ENCODE measurements at regions not wholly inside any gene's neighbourhood (a gene's known extent, or its start where the extent isn't known, plus 50 kb on each side); places are given as distances from the start of the nearest gene placed in this dataset.
"Not testable (repeated sequence)": the region's sequence is repeated elsewhere in the genome, so short reads cannot be mapped to it uniquely, and the experiment has no call there.

DNA sequence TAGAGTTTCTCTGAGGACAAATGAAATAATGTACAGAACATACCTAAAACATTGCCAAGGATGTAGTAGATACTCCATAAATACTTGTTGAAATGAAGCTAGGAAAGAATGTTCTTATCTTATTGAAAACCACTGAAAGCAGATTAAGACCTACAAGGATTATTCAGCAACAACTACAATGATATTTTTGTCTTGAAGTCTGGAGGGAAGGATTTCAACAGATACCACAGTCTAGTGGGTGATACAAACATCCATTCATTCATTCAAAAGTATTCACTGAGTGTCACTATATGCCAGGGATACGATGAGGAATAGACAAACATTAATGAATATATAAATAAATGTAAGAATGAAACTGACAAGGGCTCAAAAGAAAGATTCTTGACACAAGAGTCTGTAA lies 74.7 kb upstream of the THBS1 start:
- Mint-ChIP-seq H3K4me3 (no peak overlapping the region), H3K4me1 (ENCODE audit: low read depth) (peaks cover 12% of the 10 kb centered on the region), H3K9me3 (no peaks in the 10 kb centered on the region), H3K27ac (no peak overlapping the region), H3K36me3 (ENCODE audit: low read depth) (no peaks in the 10 kb centered on the region), H3K27me3 (peaks cover 5% of the 10 kb centered on the region)
- intact Hi-C loops (cut with micrococcal nuclease), result no loop called here

DNA sequence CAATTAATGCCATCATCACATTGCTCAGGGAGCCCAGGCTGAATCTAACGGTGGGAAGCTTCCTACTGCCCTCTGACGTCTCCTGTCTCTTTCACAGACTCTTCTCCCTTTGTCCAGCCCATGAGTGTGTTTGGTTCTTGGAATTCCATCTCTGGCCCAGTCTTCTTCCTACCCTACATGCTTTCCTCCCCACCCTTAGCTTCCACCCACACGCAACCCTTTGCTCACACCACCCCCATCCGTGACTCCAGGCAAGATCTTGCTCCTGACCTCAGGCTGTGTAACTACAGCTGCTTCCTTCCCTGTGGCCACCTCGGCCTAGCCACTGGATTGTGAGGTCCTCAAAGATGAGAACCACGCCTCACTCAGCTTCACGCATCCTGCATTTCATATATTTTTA lies 72.3 kb upstream of the THBS1 start:
- H3K9me3 Mint-ChIP-seq, result no peaks in the 10 kb centered on the region
- H3K4me1 Mint-ChIP-seq (ENCODE audit: low read depth), result peaks cover 19% of the 10 kb centered on the region
- peaks cover 7% of the 10 kb centered on the region for H3K27me3 Mint-ChIP-seq
- H3K36me3 Mint-ChIP-seq (ENCODE audit: low read depth), result no peaks in the 10 kb centered on the region
- H3K27ac Mint-ChIP-seq, result no peak overlapping the region
- no peak overlapping the region for H3K4me3 Mint-ChIP-seq
- intact Hi-C loops (cut with micrococcal nuclease), result no loop called here

DNA sequence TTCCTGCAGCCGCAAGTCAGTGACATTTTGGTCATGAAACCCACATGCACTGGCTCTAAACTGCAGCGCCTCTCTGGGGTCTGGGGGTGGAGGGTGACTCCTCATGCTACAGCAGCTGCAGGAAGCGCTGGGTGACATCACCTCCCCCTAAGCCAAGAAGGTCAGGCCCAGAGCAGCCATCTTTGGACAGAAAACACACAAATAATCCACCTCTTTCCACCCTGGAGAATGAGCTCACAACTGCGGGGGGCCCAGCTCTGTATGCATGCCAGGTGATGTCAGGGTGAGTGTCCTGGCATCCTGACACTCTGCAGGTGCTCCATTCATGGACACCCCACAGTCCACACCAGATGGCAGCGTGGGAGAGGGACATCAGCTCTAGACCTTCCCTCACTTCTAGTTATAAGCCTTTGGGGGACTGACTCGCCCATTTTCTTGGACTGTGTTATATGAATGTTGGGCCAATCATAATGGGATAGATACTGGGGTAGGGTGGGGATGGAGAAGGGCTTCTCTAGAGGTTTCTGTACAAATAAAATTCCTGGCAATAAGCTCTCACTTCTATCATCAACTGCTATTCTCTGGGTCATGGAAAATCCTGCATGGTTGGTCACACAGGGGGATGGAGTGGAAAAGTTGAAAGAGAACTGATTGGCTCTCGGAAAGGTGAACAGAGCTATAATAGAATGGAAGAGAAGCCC lies 70.7 kb upstream of the THBS1 start:
- H3K27me3 Mint-ChIP-seq, result peaks cover 7% of the 10 kb centered on the region
- no peak overlapping the region for H3K27ac Mint-ChIP-seq
- intact Hi-C loops (cut with micrococcal nuclease), result no loop called here
- H3K36me3 Mint-ChIP-seq (ENCODE audit: low read depth), result no peaks in the 10 kb centered on the region
- H3K4me3 Mint-ChIP-seq, result no peak overlapping the region
- H3K4me1 Mint-ChIP-seq (ENCODE audit: low read depth), result peaks cover 19% of the 10 kb centered on the region
- no peaks in the 10 kb centered on the region for H3K9me3 Mint-ChIP-seq

DNA sequence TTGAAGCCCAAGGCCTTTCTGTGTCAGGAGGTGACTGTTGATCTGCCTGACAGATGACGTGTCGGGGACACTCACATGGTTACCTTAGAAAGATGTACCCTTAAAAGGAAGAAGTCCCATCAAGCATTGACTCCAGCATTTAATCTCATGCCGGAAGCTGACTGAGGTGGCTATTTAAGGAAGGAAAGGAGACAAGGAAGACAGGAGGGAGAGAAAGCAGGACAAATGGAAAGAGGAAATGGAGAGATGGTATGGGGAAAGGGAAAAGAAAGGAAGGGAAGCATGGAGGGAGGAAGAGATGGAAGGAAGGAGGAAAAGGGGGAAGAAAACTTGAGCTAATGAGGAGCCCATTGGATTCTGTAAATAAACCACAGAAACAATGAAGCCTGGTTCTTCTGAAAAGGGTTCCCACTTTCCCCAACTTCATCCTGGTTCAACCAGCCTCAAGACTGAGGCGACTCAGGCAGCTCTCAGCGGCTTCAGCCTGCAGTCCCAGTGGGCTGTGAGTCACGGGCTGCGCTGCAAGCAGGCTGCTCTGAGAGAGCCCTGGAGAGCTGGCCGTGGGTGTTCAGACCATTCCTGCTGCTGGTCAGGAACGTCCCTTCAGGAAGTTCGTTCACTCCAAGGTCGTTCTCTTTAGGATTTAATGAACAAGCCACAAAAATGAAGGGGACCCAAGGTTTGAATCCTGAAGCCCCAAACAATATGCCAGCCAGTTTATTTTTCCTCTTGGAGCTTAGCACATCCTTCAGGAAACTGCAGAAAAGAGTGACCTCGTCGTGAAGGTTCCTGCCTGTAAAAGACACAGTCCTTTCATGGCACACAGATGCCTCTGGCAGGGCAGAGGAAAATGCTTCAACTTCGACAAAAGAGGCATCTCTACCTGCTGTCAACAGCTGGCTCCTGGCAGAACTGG lies 69.6 kb upstream of the THBS1 start:
- no peak overlapping the region for H3K27ac Mint-ChIP-seq
- H3K27me3 Mint-ChIP-seq, result peaks cover 7% of the 10 kb centered on the region
- H3K4me1 Mint-ChIP-seq (ENCODE audit: low read depth), result peaks cover 19% of the 10 kb centered on the region
- H3K9me3 Mint-ChIP-seq, result no peaks in the 10 kb centered on the region
- no peaks in the 10 kb centered on the region for H3K36me3 Mint-ChIP-seq (ENCODE audit: low read depth)
- H3K4me3 Mint-ChIP-seq, result no peak overlapping the region
- intact Hi-C loops (cut with micrococcal nuclease), result no loop called here

DNA sequence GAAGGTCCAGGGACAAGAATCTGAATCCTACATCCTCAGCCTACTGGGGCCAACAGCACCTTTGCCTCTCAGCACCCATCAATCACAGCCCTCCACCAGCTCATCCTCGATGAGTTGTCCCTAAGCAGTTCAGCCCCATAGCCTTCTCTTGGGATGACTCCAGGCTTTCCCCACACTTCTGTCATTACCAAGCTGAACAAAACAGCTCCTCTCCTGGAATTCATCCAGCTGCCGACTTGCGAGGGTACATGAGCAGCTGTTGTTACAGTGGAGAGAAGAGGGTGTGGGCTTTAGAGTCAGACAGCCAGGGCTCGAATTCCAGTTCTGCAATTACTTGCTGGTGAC lies 69.0 kb upstream of the THBS1 start:
- peaks cover 19% of the 10 kb centered on the region for H3K4me1 Mint-ChIP-seq (ENCODE audit: low read depth)
- H3K36me3 Mint-ChIP-seq (ENCODE audit: low read depth), result no peaks in the 10 kb centered on the region
- H3K27me3 Mint-ChIP-seq, result peaks cover 7% of the 10 kb centered on the region
- intact Hi-C loops (cut with micrococcal nuclease), result no loop called here
- no peak overlapping the region for H3K27ac Mint-ChIP-seq
- no peaks in the 10 kb centered on the region for H3K9me3 Mint-ChIP-seq
- no peak overlapping the region for H3K4me3 Mint-ChIP-seq

DNA sequence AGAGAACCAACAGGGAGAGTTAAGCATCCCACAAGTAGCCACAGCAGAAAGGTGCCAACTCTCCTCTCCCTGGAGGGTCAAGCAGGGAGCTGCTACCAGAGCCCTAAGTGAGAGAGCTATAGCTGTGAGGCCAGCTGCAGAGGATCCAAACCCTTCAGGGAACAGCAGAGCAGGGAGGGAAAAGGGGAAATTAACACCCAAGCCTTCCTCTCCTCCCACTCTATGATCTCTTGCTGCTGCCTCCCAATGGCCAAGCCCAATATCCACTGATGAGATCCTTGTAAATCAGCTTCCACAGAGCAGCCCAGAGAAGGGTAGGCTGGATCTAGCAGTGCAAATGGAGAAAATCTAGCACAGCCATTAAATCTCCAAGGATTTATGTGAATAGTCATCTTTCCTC lies 68.2 kb upstream of the THBS1 start:
- Mint-ChIP-seq H3K4me1 (ENCODE audit: low read depth) (peaks cover 19% of the 10 kb centered on the region), H3K27ac (no peak overlapping the region), H3K9me3 (no peaks in the 10 kb centered on the region), H3K27me3 (peaks cover 5% of the 10 kb centered on the region), H3K36me3 (ENCODE audit: low read depth) (no peaks in the 10 kb centered on the region), H3K4me3 (no peak overlapping the region)
- intact Hi-C loops (cut with micrococcal nuclease), result no loop called here

DNA sequence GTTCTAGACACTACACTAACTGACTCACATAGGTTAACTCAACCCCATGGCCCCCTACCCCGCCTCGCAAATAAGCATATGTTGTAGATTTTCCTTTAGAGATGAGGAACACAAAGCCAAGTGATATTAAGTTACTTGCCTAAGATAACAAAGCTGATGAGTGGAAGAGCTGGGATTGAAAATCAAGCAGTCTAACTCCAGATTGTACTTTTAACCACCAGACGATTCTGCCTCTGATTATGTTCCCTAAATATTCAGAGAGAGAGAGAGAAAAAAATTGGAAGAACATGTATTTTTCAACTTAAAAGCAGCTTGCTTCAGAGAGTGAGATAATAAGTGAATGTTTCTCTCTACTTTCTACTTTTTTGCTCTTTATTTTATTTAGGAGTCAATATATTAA lies 66.9 kb upstream of the THBS1 start:
- H3K36me3 Mint-ChIP-seq (ENCODE audit: low read depth), result no peaks in the 10 kb centered on the region
- no peak overlapping the region for H3K4me3 Mint-ChIP-seq
- intact Hi-C loops (cut with micrococcal nuclease), result no loop called here
- H3K9me3 Mint-ChIP-seq, result no peaks in the 10 kb centered on the region
- no peak overlapping the region for H3K27ac Mint-ChIP-seq
- peaks cover 11% of the 10 kb centered on the region for H3K4me1 Mint-ChIP-seq (ENCODE audit: low read depth)
- H3K27me3 Mint-ChIP-seq, result peaks cover 5% of the 10 kb centered on the region

DNA sequence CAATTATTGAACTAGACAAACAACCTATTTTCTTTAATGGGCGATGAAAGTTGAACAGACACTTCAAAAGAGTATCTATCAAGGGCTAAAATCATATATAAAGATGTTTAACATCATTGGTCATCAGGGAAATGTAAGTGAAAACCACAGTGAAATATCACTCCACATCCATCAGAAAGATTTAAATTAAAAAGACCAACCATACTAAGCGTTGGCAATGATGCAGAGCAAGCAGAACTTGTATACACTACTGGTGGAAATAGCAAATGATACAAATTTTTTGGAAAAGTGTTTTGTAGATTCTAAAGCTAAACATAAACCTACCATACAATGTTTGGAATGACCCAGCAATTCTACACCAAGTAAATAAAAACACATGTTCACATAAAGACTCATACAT lies 65.9 kb upstream of the THBS1 start:
- Mint-ChIP-seq H3K9me3 (no peaks in the 10 kb centered on the region), H3K36me3 (ENCODE audit: low read depth) (no peaks in the 10 kb centered on the region), H3K27ac (no peak overlapping the region), H3K27me3 (peaks cover 5% of the 10 kb centered on the region), H3K4me1 (ENCODE audit: low read depth) (peaks cover 11% of the 10 kb centered on the region), H3K4me3 (no peak overlapping the region)
- intact Hi-C loops (cut with micrococcal nuclease), result no loop called here

DNA sequence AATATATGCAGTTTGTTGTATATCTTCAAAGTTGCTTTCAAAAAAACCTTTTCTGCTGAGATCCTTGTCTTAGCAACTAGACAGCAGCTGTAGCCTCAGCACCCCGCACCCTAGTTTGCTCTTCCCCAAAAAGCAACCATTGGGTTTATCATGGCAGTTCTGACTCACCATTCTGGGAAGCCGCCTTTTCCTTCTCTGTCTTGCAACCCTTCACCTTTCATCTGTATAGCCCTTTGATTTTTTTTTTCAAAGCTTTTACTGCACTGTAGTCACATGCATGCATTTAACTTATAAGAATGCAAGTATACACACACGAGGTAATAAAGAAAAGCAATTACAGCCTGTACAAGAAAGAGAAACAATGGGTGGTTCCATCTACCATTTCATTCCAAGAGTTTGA lies 65.1 kb upstream of the THBS1 start:
- intact Hi-C loops (cut with micrococcal nuclease), result no loop called here
- peaks cover 11% of the 10 kb centered on the region for H3K4me1 Mint-ChIP-seq (ENCODE audit: low read depth)
- no peak overlapping the region for H3K4me3 Mint-ChIP-seq
- H3K27me3 Mint-ChIP-seq, result peaks cover 5% of the 10 kb centered on the region
- no peak overlapping the region for H3K27ac Mint-ChIP-seq
- no peaks in the 10 kb centered on the region for H3K36me3 Mint-ChIP-seq (ENCODE audit: low read depth)
- H3K9me3 Mint-ChIP-seq, result no peaks in the 10 kb centered on the region

DNA sequence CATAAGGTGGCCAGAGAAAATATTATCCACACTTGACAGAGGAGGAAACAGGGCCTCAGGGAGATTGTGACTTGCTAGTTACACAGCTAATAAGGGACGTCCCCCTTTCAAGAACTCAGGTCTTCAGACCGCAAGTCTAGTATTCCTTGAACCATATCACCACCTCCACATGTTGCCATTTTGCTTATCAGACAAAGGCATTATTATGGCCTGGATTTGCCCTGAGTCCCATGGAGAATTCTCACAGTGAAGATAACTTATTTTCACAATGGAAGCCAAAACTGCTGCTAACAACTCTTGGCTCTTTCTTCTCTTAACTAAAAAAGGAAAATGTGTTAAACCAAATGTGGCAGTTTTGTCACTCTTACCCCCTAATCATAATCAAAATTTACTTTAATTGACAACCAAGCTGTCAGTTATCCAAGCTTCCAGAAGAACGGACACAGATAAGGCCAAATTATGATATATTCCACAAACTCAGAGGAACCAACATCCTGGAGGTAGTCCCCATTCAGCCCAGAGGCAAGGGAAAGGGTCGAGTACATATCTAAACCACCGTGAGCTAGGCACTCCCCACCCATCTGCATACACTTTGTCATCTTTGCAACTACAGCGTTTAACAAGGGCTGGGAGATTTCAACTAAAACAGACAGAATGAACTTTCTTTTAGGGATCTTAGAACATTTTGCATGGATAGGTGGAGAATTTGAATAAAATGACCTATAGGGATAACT lies 63.6 kb upstream of the THBS1 start:
- H3K27me3 Mint-ChIP-seq, result no peaks in the 10 kb centered on the region
- no peaks in the 10 kb centered on the region for H3K36me3 Mint-ChIP-seq (ENCODE audit: low read depth)
- intact Hi-C loops (cut with micrococcal nuclease), result no loop called here
- no peak overlapping the region for H3K27ac Mint-ChIP-seq
- peaks cover 5% of the 10 kb centered on the region for H3K4me1 Mint-ChIP-seq (ENCODE audit: low read depth)
- no peaks in the 10 kb centered on the region for H3K9me3 Mint-ChIP-seq
- no peak overlapping the region for H3K4me3 Mint-ChIP-seq

DNA sequence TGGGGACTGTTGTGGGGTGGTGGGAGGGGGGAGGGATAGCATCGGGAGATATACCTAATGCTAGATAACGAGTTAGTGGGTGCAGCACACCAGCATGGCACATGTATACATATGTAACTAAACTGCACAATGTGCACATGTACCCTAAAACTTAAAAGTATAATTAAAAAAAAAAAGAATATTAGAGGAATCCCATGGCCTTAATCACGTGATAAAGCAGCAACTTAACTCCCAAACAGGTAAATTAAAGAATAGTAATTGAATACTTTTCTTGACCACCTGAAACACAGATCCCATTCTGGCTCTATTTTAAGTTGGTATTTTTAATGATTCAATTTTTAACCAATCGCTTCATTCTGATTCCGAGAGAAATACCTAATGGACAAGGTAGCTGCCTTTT lies 56.9 kb upstream of the THBS1 start:
- intact Hi-C loops (cut with micrococcal nuclease); H3K4me1 Mint-ChIP-seq (ENCODE audit: low read depth); H3K27ac Mint-ChIP-seq; H3K9me3 Mint-ChIP-seq; H3K36me3 Mint-ChIP-seq (ENCODE audit: low read depth); H3K4me3 Mint-ChIP-seq; H3K27me3 Mint-ChIP-seq: not testable (repeated sequence)

DNA sequence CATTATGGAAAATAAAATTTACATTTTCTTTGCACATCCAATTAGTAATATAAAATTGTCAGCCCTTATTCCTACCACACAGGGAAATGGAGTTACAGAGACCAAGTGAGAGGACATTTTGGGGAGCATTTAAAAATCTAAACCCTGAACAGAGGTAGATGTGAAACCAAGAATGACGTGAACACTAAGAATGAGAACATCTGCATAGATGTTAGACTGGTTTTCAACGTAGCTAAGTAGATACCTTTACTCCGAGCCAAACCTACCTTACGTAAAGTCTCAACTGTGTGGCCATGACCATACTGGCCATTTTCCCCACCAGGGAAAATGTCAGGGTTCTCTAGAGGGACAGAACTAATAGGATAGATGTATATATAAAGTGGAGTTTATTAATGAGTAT lies 51.4 kb upstream of the THBS1 start:
- H3K27me3 Mint-ChIP-seq, result peaks cover 7% of the 10 kb centered on the region
- intact Hi-C loops (cut with micrococcal nuclease), result no loop called here
- H3K27ac Mint-ChIP-seq, result no peak overlapping the region
- H3K36me3 Mint-ChIP-seq (ENCODE audit: low read depth), result no peaks in the 10 kb centered on the region
- H3K4me1 Mint-ChIP-seq (ENCODE audit: low read depth), result no peaks in the 10 kb centered on the region
- no peaks in the 10 kb centered on the region for H3K9me3 Mint-ChIP-seq
- no peak overlapping the region for H3K4me3 Mint-ChIP-seq

DNA sequence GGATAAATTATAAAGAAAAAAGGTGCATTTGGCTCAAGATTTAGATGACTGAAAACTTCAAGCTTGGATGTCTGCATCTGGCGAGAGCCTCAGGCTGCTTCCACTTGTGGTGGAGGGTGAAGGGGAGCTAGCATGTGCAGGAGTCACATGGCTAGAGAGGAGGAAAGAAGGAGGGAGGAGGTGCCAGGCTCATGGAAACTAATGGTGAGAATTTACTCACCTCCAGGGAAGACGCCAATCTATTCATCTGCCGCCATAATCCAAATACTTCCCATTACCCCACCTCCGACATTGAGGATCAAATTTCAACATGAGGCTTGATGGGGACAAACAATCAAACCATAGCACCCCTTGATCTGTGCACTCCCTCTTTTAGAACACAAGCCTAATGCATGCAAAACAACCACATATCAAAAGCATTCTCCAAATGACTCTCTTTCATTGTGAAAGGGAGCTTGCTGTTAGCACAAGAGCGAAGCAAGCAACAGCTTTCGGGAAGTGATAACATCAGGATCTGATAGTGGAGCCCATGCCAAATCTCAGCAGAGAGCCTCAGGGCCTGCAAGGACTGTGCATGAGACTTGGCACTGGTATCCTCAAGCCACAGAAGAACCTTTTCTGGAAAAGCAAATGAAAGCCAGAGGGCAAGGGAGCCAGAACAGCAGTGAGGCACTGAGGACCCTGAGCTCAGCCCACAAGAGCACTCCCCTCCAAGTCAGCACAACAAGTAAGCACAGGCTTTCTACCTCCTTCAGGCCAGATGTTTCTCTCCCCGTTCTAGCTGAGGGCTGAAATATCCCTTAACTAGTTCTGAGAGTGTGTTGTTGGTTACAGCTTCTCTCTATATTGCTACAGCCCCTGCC lies 50.2 kb upstream of the THBS1 start:
- Mint-ChIP-seq H3K4me1 (ENCODE audit: low read depth) (no peaks in the 10 kb centered on the region), H3K36me3 (ENCODE audit: low read depth) (no peaks in the 10 kb centered on the region), H3K4me3 (no peak overlapping the region), H3K9me3 (no peaks in the 10 kb centered on the region), H3K27me3 (peaks cover 3% of the 10 kb centered on the region), H3K27ac (no peak overlapping the region)
- intact Hi-C loops (cut with micrococcal nuclease), result no loop called here

Data from dendritic cell treated with granulocyte-macrophage colony-stimulating factor and Interleukin-4, amounts not matched to agents 40 ng/mL and 50 ng/mL, for 4 days (primary cell).